ENCODE measurements at regions not wholly inside any gene's neighbourhood (a gene's known extent, or its start where the extent isn't known, plus 50 kb on each side); places are given as distances from the start of the nearest gene placed in this dataset.

- TF ChIP-seq CTCF (IDR thresholded peaks at IDR 0.05) (no peak), POLR2A (IDR thresholded peaks at IDR 0.05) (no peak)
Observed at GRCh38 chr10:9789996-9790395, 1227.7 kb upstream of the CELF2 start.
